ENCODE measurements at regions not wholly inside any gene's neighbourhood (a gene's known extent, or its start where the extent isn't known, plus 50 kb on each side); places are given as distances from the start of the nearest gene placed in this dataset.

- Mint-ChIP-seq H3K36me3 (ENCODE audit: insufficient read depth in 1 of 3, low read depth in 3 of 3) (no peaks in the 10 kb centered on the region), H3K9me3 (peaks cover 0 to 2% of the 10 kb centered on the region in 2 experiments; a peak in 2 of 5 replicates)
These were observed 536.5 kb downstream of the CDH11 start for GRCh38 chr16:64585367-64585766.

More at GRCh38 chr16:64585367-64585766, 536.5 kb downstream of the CDH11 start:
- no peaks in the 10 kb centered on the region for H3K27me3 Mint-ChIP-seq (ENCODE audit: low read depth)
- Histone ChIP-seq H3T11ph (ENCODE audit: low read length) (no peak overlapping the region), H3K23me2 (ENCODE audit: insufficient read length, low read depth, low read length, poor library complexity, severe bottlenecking) (no peaks in the 10 kb centered on the region), H3K4me2 (ENCODE audit: insufficient read depth, insufficient read length, low read length) (no peak overlapping the region), H4K20me1 (ENCODE audit: control insufficient read depth, insufficient read depth, insufficient read length) (no peaks in the 10 kb centered on the region), H3K56ac (ENCODE audit: insufficient read length, low read depth, low read length) (no peak overlapping the region), H3K9ac (ENCODE audit: extremely low read depth, insufficient read length, low read length) (no peak overlapping the region), H4K8ac (replicated peaks; ENCODE audit: insufficient read length, low read depth, low read length) (no peak overlapping the region), H4K5ac (ENCODE audit: insufficient read length, low read depth, low read length) (no peak overlapping the region), H4K91ac (ENCODE audit: insufficient read length, low read depth, low read length) (no peak overlapping the region), H2BK20ac (ENCODE audit: low read depth, low read length, poor library complexity, severe bottlenecking) (no peak overlapping the region), H3K18ac (ENCODE audit: insufficient read length, low read depth, low read length) (no peak overlapping the region), H3K27ac (ENCODE audit: insufficient read length, low read depth, low read length) (no peak overlapping the region), H3K4ac (ENCODE audit: low read depth, low read length) (no peak overlapping the region), H3K4me1 (ENCODE audit: insufficient read depth, low read length) (no peaks in the 10 kb centered on the region), H3K23ac (ENCODE audit: insufficient read length, low read depth, low read length) (no peak overlapping the region), H2BK5ac (ENCODE audit: insufficient read length, low read length) (no peak overlapping the region), H2BK120ac (ENCODE audit: low read depth, low read length, poor library complexity, severe bottlenecking) (no peak overlapping the region), H3K9me3 (ENCODE audit: control insufficient read depth, low read depth, low read length) (no peaks in the 10 kb centered on the region), H3K79me1 (ENCODE audit: insufficient read depth, low read depth, low read length, poor library complexity, severe bottlenecking) (no peaks in the 10 kb centered on the region), H3K14ac (ENCODE audit: insufficient read depth, low read length) (no peak overlapping the region), H3K27me3 (ENCODE audit: insufficient read depth, low read length) (no peaks in the 10 kb centered on the region), H2BK12ac (ENCODE audit: insufficient read length, low read depth, low read length) (no peak overlapping the region), H2AK5ac (ENCODE audit: insufficient read length, low read length) (no peak overlapping the region), H3K79me2 (ENCODE audit: insufficient read depth, low read length) (no peaks in the 10 kb centered on the region), H2AFZ (ENCODE audit: low read length) (no peak overlapping the region), H2BK15ac (ENCODE audit: low read depth, low read length) (no peak overlapping the region)
- DNase-seq: no peak
- no peak overlapping the region for H3K27ac Mint-ChIP-seq
- H3K4me1 Mint-ChIP-seq: peaks cover 11 to 16% of the 10 kb centered on the region in 2 experiments
- H3K4me3 Mint-ChIP-seq: no peak overlapping the region
- TF ChIP-seq CTCF (conservative IDR thresholded peaks at IDR 0.05): no peak

Data from H9 (cell line).